RKO (cell line): ENCODE measurements at regions not wholly inside any gene's neighbourhood (a gene's known extent, or its start where the extent isn't known, plus 50 kb on each side); places are given as distances from the start of the nearest gene placed in this dataset.
"Not testable (repeated sequence)": the region's sequence is repeated elsewhere in the genome, so short reads cannot be mapped to it uniquely, and the experiment has no call there.

Experiments
- DNase-seq: peaks from one replicate; pipeline ENCODE4 v3.0.0-alpha.2; 2016; ENCODE audit warnings: low spot score

DNA sequence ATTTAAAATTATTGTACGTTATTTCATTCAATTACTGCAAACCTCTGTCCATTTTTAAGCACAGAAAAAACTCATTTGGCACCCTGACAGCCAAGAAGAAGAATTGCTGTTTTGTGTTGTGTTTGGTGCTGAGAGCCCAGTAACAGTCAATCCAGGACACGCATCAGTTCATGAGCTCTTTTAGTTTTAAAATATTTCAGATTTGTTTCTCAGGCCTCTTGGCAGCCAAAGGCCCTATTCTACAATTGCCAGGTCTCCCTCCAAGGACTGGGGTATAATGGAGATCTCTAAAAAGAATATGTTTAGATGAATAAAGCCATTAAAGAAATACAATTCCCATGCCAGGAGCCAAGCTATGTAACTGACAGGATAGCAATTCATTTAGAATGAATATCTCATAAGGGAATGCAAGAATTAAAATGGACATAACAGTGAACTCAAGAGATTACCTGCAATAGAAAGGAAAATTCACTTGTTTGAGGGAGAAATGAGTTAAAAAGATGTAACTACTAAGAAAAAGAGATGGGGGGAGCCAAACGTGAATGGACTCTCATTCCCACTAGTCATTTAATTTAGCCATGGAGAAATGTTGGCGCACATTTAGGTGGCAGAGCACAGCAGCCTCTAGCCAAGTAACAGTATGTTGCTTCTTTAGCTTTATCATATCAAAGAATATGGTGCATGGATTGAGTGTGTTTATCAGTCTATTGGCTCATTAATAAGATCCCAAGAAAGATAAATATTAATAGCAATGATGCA lies 140.6 kb upstream of the PELI2 start:
- no peak for DNase-seq

DNA sequence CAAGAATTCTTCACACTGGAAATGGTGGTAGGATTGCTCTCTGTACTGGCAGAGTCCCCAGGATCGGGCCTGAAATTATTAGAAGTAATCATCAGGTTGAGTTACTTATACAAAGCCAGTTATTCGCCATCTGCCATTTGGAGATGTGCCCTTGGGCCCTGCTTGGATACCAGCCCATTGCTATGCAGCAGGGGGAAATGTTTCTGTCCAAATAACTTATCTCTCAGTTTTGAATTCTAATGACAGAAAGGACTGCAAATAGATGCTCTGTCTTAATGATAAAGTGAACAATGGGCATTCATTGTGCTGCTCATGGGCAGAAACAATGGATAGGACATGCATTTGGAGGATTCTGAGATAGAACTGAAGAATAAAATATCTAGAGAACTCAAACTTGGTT lies 139.1 kb upstream of the PELI2 start:
- DNase-seq: no peak

DNA sequence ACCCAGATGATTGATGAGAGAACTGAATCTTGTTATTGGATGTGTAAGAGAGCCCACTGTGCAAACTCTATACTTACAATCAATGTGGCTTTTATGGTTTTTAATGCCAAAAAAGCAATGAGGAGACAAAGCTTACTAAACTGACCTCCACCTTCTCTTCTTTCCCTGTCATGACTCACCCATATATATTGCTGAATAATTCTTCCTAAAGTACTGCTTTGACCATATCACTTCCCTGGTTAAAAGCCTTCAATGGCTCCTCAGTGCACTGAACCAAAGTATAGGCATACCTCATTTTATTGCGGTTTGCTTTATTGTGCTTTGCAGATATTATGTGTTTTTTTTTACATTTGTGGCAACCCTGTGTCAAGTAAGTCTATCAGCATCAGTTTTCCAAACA lies 138.4 kb upstream of the PELI2 start:
- no peak for DNase-seq

DNA sequence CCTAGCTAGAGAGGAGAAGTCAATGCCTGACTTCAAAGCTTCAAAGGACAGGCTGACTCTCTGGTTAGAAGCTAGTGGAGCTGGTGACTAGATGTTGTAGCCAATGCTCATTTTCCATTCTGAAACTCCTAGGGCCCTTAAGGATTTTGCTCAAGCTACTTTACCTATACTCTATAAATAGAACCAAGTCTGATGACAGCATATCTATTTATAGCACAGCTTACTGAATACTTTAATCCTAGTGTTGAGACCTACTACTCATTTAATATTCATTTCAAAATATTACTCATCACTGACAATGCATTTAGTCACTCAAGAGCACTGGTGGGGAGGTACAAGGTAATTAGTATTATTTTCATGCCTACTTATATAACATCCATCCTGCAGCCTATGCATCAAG lies 137.2 kb upstream of the PELI2 start:
- DNase-seq: peak; percentile 33

- no peak for DNase-seq
Observed at GRCh38 chr14:55986069-55986468, 132.1 kb upstream of the PELI2 start.

DNA sequence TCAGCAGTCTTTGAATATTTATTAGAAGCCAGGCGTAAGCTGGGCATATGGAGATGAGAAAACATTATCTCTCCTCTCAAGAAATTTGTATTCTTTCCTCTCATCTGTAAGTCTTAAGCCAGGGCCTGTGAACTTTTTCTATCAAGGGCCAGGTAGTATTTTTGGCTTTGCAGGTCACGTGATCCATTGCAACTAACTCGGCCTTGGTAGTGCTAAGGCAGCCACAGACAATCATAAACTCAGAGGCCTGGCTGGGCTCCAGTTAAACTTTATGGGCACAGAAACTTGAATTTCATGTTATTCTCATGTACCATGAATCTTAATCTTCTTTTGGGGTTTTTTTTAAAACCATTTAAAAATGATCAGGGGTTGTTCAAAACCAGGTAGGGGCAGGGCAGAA lies 117.4 kb upstream of the PELI2 start:
- DNase-seq: no peak

DNA sequence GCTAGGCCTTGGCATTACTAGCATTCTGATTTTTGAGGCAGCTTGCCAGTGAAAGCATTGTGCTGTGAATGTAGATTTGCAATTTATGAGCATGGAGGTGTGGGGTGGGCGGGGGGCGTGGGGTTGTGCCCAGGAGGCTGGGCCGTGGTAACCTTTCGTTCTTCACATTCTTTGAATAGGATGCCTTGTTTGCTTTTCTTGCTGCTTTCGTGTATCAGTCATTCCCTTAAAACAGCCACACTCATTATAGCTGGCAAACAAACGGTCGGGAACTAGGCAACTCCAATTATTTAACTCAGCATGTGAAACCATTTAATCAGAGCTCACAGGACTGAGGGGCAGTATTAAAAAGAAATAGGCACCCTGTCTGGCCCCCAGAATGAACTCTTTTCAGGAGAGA lies 115.9 kb upstream of the PELI2 start:
- no peak for DNase-seq

GRCh38 chr14:56002876-56003625 lies 115.2 kb upstream of the PELI2 start:
- no peak for DNase-seq

DNA sequence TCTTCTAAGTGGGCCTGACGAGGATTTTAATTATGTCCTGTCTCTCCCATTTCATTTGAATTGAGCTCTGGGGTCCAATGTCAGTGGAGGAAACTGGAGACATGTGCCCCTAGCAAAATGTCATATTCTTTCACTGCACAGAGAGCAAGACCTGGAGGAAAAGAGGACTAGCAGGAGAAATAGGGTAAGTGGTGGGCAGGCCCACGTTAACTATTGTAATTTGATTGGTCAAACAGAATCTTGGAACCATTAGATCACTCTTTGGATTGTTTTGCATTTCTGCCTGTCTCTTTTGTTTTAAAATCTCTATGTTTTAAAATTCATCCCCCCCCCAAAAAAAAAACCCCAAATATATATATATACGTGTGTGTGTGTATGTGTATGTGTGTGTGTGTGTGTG lies 113.9 kb upstream of the PELI2 start:
- no peak for DNase-seq

GRCh38 chr14:56004786-56005185 lies 113.4 kb upstream of the PELI2 start:
- no peak for DNase-seq

DNA sequence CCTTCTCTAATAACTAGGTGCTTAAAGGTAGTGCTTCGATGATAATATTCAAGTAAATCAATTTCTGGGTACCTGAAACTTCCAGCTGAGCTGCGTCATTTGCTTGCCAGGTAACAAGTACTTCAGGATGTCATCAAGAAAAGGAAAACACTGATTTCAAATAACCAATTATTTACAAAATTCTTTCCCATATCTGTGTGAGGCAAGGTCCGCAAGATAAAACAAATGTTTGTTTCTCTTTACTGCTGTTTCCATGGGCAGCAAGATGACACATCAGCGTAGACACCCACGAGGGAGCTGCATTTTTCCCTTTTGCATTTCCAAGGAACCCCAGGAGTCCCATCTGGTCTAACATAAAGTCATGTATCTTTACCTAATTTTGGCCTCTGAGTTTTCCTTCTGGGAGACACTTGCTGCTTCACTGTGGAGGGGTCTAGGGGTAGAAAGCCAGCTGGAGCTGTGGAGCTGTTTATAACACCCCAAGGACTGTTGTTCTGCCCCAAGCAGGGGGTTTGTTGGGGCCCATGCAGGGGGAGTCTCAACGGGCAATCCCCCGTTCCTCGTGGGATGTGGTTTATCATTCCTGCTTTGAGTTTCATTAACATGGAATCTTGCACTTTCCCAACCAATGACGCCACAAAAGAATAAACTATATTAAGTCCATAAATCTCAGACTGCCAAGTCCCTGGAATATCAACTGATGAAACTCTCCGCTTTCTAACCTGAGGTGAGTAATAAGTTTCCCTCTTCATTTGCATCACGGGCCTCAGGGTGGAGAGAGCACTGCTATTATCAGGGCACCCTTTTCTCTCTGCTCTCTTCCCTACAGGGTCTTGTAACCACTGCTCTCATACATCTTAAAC lies 112.8 kb upstream of the PELI2 start:
- DNase-seq: no peak

GRCh38 chr14:56007491-56007890 lies 110.7 kb upstream of the PELI2 start:
- not testable (repeated sequence) for DNase-seq

GRCh38 chr14:56008150-56008549 lies 110.1 kb upstream of the PELI2 start:
- DNase-seq: no peak

GRCh38 chr14:56008661-56009060 lies 109.5 kb upstream of the PELI2 start:
- not testable (repeated sequence) for DNase-seq

DNA sequence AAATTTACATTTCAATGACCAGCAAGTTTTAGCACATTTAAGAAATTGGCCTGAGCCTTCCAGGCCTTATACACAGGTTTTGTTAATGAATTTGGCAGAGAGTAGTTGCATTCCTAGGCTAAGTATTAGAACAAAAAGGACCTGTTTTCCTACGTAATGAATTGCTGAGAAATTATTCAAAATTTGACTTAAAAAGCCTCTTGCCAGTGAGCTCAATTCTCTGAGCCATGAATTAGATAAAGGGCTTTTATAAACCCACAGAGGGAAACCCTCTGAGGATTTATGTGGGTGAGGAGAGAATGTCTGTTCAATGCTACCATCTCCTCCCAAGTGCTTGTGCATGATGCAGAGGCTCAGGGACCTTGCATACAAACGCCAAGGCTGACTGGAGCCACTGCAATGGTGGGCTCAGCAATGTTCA lies 94.5 kb upstream of the PELI2 start:
- no peak for DNase-seq

- no peak for DNase-seq
Observed at GRCh38 chr14:56025191-56025590, 93.0 kb upstream of the PELI2 start.

- DNase-seq: no peak
Observed at GRCh38 chr14:56026506-56026905, 91.7 kb upstream of the PELI2 start.

GRCh38 chr14:56027421-56027820 lies 90.8 kb upstream of the PELI2 start:
- no peak for DNase-seq

- DNase-seq: no peak
Observed at GRCh38 chr14:56027916-56028712, 90.1 kb upstream of the PELI2 start.

- no peak for DNase-seq
Observed at GRCh38 chr14:56036353-56036752, 81.9 kb upstream of the PELI2 start.

GRCh38 chr14:56040121-56040520 lies 78.1 kb upstream of the PELI2 start:
- DNase-seq: no peak

- peak; percentile 3 for DNase-seq
Observed at GRCh38 chr14:56044196-56044595, 74.0 kb upstream of the PELI2 start.
